ENCODE measurements at regions not wholly inside any gene's neighbourhood (a gene's known extent, or its start where the extent isn't known, plus 50 kb on each side); places are given as distances from the start of the nearest gene placed in this dataset.

- no peak for TF ChIP-seq CTCF (IDR thresholded peaks at IDR 0.05)
- TF ChIP-seq EP300 (IDR thresholded peaks at IDR 0.05): no peak
- no peak for TF ChIP-seq POLR2A (IDR thresholded peaks at IDR 0.05)
These were observed 163.6 kb downstream of the SPRY1 start for GRCh38 chr4:123559955-123560871.

Measured in sigmoid colon (tissue), 4 donors.